ENCODE measurements at regions not wholly inside any gene's neighbourhood (a gene's known extent, or its start where the extent isn't known, plus 50 kb on each side); places are given as distances from the start of the nearest gene placed in this dataset.

DNA sequence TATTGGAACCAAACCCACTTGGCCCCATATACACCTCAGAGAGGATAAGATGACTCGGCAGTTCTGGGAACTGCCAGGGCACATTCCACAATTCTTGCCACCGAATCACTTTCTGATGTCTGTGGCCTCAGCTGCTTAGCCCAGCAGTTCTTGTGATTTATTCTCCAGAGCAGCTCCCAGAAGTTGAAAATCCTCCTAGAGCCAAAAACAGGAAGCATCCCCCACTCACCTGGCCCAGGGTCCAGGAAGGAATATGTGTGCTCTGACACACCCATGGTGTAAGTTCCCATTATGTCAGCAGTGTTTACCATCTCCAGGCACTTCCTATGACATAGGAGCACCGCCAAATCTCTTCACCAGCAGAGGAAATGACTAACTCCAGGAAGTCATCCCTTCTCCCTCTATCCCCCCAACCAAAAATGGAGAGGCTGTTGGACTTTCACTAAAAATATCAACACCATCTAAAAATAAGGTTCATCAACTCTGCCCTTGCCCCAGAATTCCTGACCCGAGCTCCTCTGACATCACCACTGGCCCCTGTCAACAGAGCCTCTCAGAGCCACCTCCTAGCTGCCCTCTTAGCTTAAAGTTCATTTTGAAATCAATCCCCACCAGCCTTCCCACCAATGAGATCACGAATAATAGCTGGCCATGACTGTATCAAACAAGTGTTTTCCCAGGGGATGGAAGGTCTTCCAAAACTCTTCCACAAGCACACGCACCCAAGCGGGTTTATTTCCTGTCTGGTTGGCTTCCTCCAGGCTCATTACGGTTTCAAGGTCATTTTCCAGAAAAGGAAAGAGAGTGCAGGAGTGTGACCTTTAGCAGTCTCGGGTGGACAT lies 223.1 kb upstream of the PARD3B start:
- no peak for DNase-seq (ENCODE audit: low read depth in 2 of 2)

- DNase-seq (ENCODE audit: low read depth in 2 of 2): peak; percentile 58 to 69
Observed at GRCh38 chr2:204325468-204325867, 219.8 kb upstream of the PARD3B start.

GRCh38 chr2:204328373-204328772 lies 216.9 kb upstream of the PARD3B start:
- DNase-seq (ENCODE audit: low read depth in 2 of 2): no peak

- DNase-seq (ENCODE audit: low read depth in 2 of 2): no peak
Observed at GRCh38 chr2:204329016-204329415, 216.3 kb upstream of the PARD3B start.

DNA sequence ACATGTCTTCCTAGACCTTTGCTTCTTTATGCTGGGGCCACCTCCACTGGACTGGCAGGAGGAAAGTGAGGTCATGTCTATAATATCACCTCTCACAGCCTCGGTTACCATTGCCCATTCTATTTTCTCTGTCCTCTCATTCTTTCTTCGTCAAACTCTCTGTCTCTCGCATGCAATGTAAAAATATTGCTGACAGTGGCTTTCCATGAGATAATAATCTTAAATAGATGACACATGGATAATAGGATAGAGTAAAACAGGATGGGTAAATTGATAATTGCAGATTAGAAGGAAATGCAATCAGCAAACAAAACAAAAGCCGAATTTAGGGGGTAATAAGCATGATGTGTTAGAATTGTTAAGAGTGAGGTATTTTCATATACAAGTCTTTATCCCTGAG lies 215.7 kb upstream of the PARD3B start:
- DNase-seq (ENCODE audit: low read depth in 2 of 2): no peak

DNA sequence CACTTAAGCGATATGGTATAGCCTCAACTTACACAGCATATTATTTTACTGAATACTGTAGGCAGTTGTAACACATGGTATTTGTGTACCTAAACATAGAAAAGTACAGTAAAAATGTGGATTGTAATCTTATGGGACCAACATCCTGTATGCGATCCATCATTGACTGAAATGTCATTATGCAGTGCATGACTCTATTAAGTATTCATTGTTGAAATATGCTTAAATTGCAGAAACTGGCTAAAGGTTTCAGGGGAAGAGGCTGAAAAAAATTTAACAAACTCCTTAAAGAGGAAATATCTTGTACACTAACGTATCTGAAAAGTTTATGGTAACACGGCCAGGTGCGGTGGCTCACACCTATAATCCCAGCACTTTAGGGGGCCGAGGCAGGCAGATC lies 214.1 kb upstream of the PARD3B start:
- no peak for DNase-seq (ENCODE audit: low read depth in 2 of 2)

DNA sequence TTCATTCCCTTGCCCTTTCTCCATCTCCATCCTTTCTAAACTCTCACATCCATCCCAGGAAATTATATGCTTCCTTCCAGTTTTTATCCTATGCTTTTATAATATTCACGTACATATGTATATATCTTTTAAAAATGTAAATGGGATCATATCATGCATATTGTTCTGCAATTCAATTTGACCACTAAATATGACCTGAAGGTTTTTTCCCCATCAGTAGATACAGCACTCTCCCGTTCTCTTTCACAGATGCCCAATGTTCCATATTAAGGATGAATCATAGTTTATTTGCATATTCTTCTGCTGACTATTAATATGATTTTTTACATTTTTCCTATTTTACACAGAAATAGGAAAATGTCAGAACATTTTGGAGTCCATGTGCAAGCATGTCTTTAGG lies 213.3 kb upstream of the PARD3B start:
- DNase-seq (ENCODE audit: low read depth in 2 of 2): no peak

GRCh38 chr2:204332706-204333105 lies 212.6 kb upstream of the PARD3B start:
- no peak for DNase-seq (ENCODE audit: low read depth in 2 of 2)

- no peak for DNase-seq (ENCODE audit: low read depth in 2 of 2)
Observed at GRCh38 chr2:204333861-204334260, 211.4 kb upstream of the PARD3B start.

DNA sequence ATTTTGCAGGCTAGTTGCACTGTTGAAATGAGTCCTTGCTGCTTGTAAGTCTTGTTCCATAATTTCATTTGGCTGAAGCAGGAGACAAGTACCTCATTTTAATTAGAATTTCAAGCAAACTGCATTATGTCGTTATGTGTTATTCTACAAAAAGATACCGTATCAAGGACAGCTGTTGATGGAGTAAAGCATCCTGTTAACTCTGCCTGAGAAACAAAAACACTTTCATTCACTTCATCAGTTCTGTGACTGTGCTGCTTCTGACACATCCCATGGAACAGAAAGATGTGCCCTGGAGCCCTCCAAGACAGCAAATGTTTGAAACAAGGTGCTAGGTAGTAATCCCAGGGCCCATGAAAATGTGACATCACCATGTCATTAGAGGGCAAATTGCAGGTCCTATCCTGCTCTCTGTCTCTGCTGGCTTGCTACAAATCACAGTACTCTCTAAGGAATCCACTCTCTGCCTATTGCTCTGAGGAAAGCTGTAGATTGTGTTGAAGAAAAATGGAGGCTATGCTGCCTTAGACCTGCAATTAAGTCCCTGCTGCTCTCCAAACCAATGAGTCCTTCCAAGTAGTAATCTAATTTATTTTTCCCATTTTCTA lies 209.7 kb upstream of the PARD3B start:
- DNase-seq (ENCODE audit: low read depth in 2 of 2): no peak

DNA sequence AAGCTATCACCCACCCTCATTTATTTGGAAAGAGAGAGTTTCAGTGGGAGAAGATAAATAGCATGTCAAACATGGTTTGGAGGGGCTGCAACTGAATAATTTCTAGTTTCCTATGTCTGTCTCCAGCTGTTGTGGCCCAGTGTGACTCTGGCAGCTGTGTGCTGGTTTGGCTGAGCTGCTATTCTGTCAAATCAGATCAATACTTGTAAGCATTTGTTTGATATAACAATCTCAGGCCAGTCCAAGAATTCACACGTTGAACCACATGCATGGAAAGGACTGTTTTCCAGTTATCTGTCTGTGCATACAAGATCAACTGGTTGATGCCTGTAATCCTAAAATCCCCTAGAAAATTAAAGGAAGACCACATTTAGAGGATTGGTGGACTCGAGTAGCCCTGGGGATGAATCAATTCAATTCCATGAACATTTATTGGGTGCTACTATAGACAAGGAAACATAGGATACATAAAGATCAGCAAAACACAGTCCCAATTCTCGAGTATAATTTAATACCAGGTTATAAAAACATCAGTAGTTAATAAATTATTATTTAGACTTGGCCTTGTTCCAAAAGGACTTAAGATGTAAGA lies 209.0 kb upstream of the PARD3B start:
- DNase-seq (ENCODE audit: low read depth in 2 of 2): no peak

DNA sequence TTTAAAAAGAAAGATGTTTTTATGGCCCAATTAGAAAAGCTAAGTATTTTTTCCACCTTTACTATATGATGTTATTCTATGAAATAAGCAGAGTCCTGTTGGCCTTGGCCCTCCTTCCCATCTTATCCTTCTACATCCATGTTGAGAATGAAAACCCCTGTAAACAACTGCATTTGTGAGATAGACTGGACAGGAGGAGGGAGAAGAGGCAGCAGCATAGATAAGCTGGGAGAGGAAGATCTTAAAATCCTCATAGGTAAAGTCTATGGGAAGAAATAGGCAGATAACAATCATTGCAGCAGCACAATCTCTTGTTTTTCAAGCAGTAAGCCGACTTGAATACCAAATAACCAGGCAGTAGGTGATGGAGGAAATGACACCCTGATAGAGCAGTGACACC lies 207.6 kb upstream of the PARD3B start:
- no peak for DNase-seq (ENCODE audit: low read depth in 2 of 2)

DNA sequence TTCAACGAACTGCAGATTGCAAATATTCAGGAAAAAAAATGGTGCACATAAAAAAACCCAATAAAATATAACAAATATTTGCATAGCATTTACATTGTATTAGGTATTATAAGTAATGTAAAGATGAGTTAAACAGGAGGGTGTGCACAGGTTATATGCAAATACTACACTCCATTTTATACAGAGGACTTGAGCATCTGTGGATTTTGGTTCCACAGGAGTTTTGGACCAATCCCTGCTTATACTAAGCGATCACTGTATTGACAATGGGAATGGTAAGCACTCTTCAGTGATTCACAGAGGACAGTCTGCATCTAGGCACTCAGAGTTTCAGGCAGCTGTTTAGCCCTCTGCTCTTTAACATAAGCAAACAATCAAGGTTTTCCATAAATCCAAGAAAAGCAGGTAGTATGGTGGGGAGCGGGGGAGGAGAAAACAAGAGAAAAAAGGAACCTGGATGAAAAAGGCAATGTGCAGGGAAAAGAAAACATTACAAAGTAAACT lies 206.0 kb upstream of the PARD3B start:
- DNase-seq (ENCODE audit: low read depth in 2 of 2): no peak

DNA sequence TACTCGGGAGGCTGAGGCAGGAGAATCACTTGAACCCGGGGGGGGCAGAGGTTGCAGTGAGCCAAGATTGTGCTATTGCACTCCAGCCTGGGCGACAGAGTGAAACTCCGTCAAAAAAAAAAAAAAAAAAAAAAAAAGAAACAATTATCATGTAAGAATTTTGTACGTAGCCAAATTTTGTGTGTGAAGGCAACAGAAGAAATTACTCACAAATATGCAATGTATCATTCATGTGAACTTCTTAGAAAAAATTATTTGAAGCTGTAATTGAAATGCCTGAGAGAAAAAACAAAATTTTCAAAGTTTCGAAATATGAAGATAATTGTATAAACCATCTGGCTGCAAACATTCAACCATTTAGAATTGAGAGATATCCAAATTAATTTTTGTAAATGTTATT lies 204.8 kb upstream of the PARD3B start:
- DNase-seq (ENCODE audit: low read depth in 2 of 2): no peak

- DNase-seq (ENCODE audit: low read depth in 2 of 2): no peak
Observed at GRCh38 chr2:204341887-204342276, 203.4 kb upstream of the PARD3B start.

- DNase-seq (ENCODE audit: low read depth in 2 of 2): no peak
Observed at GRCh38 chr2:204343685-204344084, 201.6 kb upstream of the PARD3B start.

- DNase-seq (ENCODE audit: low read depth in 2 of 2): no peak
Observed at GRCh38 chr2:204344119-204344518, 201.2 kb upstream of the PARD3B start.

DNA sequence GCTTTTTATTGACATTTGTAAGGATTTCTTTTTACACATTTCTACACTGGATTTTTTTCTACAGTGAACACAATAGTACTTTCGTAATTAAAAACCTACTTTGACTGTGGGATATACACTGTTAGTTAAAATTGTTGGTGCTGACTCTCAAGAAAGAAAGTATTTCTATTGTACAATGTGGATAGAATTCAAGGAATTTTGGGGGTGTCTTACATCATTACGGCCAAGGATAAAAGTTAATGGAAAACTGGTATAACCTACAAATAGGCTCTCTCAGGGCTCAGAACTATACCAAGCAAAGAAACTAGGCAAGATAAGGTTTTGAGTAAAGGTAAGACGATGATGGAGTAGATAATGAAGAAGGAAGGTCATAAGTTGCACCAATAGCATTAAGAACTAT lies 198.4 kb upstream of the PARD3B start:
- no peak for DNase-seq (ENCODE audit: low read depth in 2 of 2)

GRCh38 chr2:204353823-204354222 lies 191.5 kb upstream of the PARD3B start:
- DNase-seq (ENCODE audit: low read depth in 2 of 2): peak; percentile 7 to 15

DNA sequence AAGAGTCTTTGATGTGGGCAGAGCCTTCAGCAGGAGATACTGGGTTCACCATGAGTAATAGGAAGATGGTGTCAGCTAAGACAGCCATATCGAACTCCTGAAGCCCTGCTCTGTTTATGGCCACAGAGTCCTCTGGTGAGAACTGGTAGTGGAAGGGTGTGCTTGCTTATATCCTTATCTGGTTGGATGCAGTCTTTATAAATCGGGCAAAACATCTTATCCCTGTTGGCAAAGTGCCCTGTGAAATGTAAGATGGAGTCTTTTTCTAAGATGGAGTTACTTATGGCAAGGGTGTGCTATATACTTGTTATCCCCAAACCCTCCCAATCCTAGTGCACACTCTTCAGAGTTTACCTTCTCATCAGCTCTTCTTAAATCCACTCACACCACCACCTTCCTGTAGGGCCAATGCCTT lies 190.8 kb upstream of the PARD3B start:
- DNase-seq (ENCODE audit: low read depth in 2 of 2): no peak

DNA sequence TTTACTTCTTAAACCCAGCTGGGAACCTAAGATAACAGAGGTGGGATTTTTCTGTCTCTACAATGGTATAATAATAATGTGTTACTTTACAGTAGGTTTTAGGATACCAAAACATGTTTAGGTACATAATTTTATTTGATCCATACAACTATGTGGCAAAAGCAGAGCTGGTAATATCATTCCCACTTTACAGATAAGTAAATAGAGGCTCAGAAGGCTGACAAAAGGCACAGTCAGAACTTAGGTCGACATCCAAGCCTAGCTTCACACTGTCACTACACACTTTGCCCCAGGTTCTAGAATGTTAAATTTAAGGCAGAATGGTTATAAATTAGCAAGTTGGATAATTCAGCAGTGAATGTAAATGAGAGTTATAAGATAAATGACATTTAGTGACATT lies 189.6 kb upstream of the PARD3B start:
- DNase-seq (ENCODE audit: low read depth in 2 of 2): no peak

DNA sequence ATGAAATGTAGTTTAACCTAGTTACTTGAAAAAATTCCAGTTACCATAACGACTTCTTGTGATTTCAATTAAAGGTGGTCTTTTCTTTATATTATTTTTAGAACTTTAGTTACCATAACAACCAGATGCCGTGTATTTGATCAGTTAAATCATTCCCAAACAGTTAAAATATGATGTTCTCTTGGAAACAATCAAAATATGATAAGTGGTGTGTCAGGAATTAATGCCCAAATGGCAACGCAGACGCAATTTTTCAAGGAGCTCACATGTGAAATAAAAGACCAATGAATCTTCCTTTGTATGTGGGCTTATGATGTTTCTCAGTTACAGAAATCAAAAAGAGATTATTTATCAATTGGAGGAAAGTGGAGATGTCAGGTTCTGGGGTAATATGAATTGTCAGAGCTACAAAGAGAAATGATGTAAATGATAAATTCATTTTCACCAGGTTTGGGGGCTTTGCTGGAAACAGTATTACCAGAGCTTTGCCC lies 189.1 kb upstream of the PARD3B start:
- DNase-seq (ENCODE audit: low read depth in 2 of 2): no peak

DNA sequence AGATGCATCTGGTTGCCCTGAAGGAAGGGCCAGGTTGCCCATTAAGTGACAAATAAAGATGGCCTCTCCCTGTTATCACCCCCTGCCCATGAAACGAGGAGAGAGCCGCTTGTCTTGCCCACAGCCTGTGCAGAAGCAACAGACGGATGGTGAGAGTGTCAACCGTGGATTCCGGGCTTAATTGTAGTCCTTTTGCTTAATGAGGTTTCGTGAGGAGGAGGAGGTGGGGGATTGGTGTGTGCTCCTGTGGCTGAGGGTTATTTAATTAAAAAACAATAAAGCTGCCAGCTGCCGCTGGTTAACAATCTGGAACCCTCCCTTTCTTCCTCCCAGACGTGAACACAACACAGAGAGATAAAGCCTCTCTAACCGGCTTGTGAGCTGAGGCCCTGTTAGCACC lies 188.0 kb upstream of the PARD3B start:
- no peak for DNase-seq (ENCODE audit: low read depth in 2 of 2)

All from fibroblast of skin of left quadriceps (primary cell).